Stimulated activated CD4-positive, alpha-beta T cell treated with anti-CD3 and anti-CD28 coated beads, Interleukin-1b, Interleukin-23, amount 100 ng/mL, for 48 hours (primary cell): ENCODE measurements at regions not wholly inside any gene's neighbourhood (a gene's known extent, or its start where the extent isn't known, plus 50 kb on each side); places are given as distances from the start of the nearest gene placed in this dataset.

Source experiments
- DNase-seq: peaks from one replicate; pipeline ENCODE4 v3.0.0-alpha.2; 2020

GRCh38 chr12:67370979-67371378 lies 101.8 kb downstream of the CAND1 start:
- DNase-seq = no peak

DNA sequence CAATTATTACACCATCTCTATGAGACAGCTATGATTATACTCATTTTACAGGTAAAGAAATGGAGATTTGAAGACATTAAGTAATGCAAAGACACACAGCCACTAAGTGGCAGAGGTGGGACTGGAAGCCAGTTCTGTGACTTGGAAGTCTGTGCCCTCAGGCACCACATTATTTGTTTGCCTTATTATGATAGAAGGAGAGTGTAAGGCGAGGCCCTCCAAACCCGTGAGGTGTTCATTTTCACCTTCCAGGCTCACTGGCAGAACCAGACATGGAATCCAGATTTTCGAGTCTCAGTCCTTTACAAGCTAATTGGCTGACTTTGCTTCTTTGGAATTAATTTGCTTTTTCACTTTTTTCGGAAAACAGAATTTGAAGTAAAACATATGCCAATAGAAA lies 107.9 kb downstream of the CAND1 start:
- no peak for DNase-seq

DNA sequence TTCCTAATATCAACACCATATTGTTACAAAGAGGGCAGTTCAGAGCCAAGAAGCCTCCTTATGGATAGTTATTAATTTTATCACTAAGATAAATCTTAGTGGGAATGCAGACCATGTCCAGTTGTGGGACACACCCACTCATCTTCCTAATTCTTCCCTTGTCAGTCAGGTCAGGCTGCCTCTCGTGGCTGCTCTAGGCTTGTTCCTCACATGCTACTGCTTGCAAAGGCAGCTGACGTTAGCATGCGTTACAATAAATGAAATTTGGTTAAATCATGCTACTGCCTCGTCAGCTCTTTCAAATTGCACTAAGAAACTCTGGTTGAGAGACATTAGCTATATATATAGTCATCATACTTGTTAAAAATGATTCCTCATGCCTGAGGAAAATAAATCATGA lies 108.4 kb downstream of the CAND1 start:
- no peak for DNase-seq

DNA sequence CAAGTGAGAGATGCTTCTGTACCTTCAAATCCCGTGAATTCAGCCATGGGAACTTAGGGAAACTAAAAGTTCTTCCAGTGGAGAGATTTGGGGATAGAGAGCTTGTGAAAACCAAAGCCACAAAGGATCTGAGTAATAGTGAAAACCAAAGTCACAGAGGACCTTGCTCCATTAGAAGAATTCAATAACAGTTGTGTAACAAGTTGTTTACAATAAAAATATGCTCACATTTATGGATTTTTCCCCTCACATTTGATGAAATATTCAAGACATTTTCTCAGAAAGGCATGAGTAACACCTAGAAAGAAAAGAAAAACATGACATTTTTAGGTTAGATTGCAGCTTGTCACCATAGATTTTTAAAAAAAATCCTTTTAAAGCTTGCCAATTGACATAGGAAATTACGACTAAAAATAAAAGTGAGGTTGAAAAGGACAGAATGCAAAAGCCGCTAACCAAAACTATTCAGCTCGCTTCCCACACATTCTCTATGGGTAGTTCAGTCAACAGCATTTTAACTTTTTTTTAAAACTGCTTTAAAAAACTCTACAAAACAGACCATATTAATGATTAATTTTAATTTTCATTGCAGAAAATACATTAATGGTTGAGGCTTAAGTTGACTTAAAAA lies 113.2 kb downstream of the CAND1 start:
- DNase-seq = no peak

GRCh38 chr12:67386869-67387565 lies 117.9 kb downstream of the CAND1 start:
- DNase-seq = no peak

- no peak for DNase-seq
Measured at GRCh38 chr12:67388331-67389138, 119.4 kb downstream of the CAND1 start.

DNA sequence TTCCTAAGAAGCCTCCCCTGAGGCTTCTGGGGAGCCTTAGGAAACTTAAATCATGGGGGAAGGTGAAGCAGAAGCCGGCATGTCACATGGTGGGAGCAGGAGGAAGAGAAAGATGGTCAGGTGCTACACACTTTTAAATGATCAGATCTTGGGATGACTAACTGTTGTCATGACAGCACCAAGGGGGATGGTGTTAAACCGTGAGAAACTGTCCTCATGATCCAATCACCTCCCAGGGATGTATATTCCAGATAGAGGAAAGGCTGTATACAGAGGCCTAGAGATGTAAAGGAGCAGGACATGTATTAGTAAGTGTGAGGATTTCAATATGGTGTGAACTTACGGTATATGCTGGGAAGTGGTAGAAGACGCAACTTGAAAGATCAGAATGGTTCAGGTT lies 121.1 kb downstream of the CAND1 start:
- no peak for DNase-seq

GRCh38 chr12:67391034-67391433 lies 121.9 kb downstream of the CAND1 start:
- DNase-seq = no peak

DNA sequence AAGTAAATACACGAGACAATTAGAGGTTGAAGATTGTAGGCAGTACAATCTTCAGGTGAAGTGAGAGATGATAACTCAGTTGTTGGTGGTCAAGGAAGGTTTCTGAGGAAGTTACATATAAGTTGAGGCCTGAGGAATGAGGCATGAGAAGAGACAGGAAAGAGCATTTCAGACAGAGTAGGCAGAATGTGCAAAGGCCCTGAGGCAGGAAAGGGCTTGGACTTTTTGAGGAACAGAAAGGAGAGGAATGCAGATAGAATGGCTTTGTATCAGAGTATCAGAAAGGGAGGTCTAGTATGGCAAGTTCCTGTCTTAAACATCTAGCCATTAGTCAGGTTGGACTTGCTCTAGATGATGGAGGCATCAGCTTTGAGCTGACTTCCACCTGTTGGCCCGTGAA lies 122.5 kb downstream of the CAND1 start:
- DNase-seq = no peak

GRCh38 chr12:67394550-67394949 lies 125.4 kb downstream of the CAND1 start:
- DNase-seq = no peak

- no peak for DNase-seq
Measured at GRCh38 chr12:67400742-67401141, 131.6 kb downstream of the CAND1 start.

GRCh38 chr12:67410246-67410645 lies 141.1 kb downstream of the CAND1 start:
- no peak for DNase-seq

DNA sequence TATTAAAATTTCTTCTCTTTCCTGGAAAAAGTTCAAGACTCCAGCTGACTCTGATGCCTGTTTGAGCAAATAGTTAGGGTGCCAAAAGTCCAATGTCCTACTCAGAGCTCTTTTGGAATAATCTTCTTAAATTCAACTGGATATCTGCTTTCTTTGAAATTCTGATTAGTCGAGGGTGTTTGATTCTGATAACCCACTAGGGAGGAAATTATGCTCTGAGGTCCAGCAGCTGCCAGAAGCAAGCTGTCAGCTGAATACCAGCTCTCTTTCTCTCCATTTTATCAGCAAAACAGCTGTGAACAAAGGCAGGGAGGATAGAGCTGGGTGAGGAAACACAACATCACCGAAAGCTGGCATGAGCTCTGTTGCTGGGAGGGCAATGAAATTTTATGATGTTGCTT lies 141.5 kb downstream of the CAND1 start:
- DNase-seq = no peak

DNA sequence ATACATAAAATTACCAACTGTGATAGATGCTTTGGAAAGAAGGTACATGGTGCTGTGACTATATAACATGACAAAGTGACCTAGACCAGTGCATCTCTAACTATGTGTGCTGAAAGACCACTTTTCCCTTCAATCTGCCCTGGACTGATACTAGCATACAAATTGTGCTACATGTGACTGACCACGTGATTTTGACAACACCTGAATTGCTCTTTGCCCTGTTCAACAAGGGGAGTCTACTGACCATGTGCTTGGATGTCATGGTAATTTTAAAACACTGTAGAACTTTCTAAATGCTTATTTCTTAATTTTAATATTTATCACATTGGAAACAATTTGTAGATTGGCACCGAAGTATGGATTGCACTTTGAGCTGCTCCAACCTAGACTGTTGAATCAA lies 142.4 kb downstream of the CAND1 start:
- DNase-seq = no peak

DNA sequence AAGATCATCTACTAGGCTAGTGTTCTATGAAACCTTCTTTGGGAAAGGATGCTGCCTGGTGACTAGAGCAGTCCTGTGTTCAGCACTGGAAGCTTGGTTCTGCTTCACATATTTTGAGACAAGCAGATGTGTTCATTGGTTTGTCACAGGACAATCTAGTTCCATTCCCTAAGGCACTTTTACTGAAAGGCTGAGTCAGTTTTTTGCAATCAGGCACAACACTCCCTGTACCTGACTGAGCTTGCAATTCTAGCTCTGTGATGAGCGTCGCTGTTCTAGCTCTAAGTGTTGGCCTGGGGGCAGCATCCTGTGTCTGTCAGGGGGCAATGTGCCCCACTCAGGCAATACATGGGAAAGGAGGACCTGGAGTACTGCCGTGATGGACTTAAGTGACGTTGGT lies 144.4 kb downstream of the CAND1 start:
- DNase-seq = no peak

DNA sequence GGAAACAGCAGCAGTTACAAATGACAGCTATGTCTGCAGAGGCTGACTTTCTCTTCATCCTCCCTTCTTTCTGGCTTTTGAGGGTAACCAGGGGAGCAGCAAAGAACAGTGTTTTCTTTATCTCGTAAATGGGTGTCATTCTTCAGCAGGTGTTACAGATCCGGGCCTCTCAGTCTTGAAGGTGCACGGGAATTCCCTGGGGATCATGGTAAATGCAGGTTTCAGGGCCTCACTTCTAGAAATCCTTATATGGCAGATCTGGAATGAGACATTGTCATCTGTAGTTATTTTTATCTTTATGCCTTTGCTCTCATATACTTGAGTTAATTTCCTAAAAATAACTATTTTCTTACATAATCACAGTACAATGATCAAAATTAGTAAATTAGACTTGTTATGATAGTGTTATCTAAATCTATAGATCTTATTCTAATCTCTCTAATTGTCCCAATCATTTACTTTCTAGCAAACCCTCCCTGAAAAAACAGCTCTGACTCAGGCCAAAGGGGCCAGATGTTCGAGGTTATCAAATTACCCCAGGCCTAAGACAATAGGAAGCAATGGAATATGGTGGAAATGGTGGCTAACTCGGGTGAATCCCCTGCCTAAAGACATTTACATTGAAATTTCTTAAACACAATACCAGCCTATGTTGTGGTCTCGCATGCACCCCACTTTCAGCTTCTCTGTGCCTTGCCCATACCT lies 145.0 kb downstream of the CAND1 start:
- DNase-seq = no peak

GRCh38 chr12:67415473-67415872 lies 146.3 kb downstream of the CAND1 start:
- no peak for DNase-seq

DNA sequence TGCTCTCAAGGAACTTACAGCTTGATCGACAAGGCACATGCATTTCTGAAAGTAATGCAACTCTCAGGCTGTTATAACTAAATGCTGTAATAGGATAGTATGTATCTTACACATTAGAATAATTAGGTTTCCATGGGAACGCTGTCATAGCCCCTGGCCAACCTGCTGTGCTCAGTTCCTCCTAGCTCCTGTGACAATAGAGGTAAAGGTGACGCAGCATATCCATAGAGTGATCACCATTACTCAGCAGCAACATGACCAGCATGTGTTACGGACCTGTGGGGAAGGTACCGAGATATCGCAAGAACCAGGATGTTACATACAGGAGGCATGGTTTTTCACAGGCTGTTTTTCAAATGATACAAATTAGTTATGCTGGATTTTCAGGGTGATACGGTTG lies 150.7 kb downstream of the CAND1 start:
- DNase-seq = no peak

DNA sequence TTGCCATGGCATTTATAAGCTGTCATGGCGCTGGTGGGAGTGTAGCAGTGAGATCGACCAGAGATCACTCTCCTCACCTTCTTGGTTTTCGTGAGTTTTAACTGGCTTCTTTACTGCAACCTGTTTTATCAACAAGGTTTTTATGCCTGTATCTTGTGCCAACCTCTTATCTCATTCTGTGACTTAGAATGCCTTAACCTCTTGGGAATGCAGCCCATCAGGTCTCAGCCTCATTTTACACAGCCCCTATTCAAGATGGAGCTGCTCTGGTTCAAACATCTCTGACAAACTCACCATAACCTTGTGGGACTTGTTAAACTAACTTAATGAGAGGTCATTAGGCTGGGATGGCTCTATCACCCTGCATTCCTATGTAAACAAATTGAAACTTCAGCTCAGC lies 151.3 kb downstream of the CAND1 start:
- no peak for DNase-seq

GRCh38 chr12:67422081-67422480 lies 152.9 kb downstream of the CAND1 start:
- no peak for DNase-seq

- no peak for DNase-seq
Measured at GRCh38 chr12:67424784-67425183, 155.6 kb downstream of the CAND1 start.

DNA sequence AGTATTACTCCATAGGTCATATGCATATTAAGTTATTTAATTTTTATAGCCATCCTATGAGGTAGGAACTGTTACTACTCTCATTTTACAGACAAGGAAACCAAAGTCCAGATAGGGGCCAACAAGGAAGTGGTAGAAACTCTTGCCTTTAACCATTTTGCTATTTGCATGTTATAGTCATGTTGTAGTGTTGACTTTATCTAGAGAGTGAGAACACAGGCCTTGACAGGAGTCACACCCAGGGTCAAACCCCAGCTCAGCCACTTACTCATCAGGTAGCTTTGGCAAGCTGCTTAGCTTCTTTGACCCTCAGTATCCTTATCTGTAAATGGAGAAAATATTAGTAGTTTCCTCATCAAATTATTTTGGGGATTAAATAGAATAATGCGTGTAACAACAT lies 156.2 kb downstream of the CAND1 start:
- DNase-seq = no peak

- DNase-seq = no peak
Measured at GRCh38 chr12:67426067-67426466, 156.9 kb downstream of the CAND1 start.

- DNase-seq = no peak
Measured at GRCh38 chr12:67427336-67427735, 158.2 kb downstream of the CAND1 start.
